DMS79 (cell line): ENCODE measurements at regions not wholly inside any gene's neighbourhood (a gene's known extent, or its start where the extent isn't known, plus 50 kb on each side); places are given as distances from the start of the nearest gene placed in this dataset.

Experiments
- DNase-seq: peaks from one replicate; lab custom pipeline; 2025; lab: John Stamatoyannopoulos, UW

DNA sequence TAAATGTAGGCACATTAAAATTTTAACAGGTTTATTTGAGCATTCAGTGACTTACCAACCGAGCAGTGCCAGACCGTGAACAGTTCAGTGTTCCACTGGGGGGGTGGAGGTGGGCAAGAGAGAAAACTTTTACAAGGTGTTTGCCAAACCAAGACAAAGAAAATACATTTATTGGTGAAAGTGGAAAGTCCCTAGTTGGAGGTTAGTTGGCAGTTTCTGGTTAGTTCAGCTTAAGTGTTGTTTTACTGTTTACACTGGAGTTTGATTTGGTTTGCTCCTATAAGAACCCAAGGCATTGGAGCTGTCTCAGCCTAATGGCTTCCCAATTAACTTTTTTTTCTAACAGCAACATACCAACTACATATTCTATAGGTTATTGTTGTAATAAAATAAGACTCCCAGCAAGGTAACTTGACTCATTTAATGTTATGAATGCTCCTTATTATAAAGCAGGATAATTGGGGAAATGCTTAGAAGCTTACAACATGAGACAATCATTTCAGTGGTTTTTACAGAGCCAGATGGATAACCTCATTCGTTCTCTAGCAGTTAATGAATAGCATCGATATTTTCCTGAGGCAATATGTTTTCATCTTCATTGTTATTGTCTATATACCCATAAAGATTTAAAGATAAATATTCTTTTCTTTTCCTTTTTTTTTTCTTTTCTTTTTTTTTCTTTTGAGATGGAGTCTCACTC is 115.8 kb downstream of the ETNK1 start:
- no peak for DNase-seq

GRCh38 chr12:22743700-22744099 is 118.7 kb downstream of the ETNK1 start:
- no peak for DNase-seq

DNA sequence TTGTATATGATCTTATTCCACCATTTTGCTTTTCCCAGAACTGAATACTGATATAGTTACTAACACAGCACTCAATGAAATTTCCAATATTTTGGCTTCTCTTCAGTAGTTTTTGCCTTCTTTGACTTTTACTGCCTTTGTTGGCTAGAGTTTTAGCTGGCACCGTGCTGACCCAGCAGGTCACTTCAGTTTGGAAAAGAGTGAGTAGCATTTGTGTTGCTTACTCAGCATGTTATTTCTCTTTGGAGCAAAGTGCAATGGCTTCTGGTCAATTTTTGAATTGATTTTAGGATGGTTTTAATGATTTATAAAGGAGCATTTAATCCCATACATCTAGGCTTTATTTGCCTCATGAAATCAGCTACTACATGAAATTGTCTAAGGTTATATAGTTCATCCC is 119.2 kb downstream of the ETNK1 start:
- DNase-seq, result no peak

DNA sequence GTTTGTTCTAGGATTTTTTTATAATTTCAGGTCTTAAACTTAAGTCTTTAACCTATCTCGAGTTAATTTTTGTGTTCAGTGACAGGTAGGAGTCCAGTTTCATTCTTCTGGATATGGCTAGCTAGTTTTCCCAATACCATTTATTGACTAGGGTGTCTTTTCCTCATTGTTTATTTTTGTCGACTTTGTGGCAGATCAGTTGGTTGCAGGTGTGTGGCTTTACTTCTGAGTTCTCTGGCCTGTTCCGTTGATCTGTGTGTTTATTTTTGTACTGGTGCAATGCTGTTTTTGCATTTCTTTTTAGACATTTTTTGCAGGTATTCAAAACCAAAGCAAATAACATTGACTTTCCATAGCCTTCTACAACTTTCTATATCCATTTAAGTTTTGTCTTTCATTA is 121.7 kb downstream of the ETNK1 start:
- DNase-seq, result no peak

- DNase-seq, result no peak
Measured at GRCh38 chr12:22755629-22756028, 130.7 kb downstream of the ETNK1 start.

DNA sequence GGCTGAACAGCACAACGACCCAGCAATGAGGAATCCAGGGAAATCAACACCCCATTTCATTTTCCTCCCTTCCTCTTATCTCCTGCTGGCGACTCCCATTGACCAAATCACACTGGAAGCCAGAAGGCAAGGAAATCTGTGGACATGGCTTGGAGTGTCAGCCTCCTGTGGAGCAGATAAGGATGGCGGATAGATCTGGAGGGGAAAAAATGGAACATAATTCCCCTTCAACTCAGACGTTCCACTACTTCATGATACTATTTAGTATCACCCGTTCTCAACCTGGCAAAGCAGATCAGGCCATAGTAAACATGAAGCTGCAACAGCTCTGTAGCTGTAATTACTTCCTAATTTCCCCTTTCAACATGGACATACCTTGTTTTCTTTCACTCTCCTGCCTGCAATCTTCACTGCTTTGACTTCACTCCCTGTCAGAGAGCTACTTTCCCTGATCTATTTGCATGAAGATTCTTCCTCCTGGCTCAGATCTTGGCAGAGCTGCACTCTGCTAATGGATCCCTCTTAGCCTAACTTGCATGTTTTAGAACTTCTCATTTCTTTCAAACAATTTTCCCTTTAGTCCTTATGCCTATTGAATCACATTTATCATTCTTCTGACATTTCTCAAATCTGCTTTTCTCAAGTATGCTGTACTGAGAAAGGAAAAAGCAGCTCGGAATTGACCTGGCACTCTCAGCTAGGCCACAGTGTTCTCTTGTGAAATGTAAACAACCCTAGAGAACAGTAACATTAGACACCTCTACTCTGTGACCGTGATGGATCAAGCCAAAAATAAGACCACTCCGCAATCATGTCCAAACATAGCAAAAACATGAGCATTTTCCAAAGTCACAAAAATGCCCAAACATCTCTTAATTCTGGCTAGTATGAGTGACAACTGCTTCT is 135.1 kb downstream of the ETNK1 start:
- no peak for DNase-seq

DNA sequence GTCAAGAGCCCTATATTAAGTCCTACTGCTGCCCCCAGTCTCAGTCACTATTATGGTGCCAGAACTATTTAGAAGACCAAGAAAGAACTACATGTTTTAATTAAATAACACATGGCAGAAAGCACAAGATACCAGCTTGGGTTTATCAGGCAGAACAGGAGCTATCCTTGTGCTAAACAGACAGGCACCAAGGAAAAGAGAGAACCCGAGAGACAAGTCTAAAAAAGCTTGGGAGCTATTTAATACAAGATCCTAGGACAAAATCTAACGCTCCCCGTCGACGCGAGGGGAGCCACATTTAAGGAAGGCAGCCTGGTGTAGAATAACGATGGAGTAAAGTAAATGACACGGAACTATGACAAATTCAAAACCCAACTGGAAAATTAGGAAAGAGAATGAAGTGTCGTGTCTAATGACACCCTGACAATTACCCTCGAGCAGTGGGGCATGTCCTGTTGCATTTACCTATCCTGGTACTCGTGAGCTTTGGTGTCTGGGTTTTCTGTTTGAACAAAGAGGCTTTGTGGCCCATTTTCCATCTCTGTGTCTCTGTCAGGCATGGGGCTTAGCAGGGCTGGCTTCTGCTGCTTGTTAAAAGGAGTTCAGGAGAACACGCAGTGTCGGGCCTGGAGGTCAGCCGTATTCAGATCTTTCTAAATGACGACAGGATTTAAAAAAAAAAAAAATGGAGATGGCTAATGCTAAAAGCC is 140.6 kb downstream of the ETNK1 start:
- DNase-seq, result no peak

GRCh38 chr12:22766911-22767420 is 142.0 kb downstream of the ETNK1 start:
- DNase-seq, result no peak

DNA sequence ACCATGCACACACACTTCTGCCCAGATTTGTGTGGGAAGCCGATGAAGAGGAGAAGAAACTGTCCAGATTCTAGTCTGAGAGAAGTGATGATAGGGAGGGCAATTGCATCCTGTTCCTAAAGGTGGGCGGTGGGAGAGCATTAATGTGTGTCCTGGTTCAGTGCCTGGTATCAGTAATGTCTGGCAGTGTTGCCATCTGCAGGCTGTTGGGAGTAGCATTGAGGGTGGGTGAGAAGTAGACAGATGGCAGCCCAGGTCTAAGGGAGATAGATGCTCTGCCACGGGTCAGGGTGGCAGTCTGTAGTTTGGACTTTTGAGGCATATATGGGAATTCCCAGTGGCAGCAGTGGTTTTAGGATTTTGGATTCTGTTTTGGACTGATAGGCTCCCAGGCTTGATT is 156.4 kb downstream of the ETNK1 start:
- DNase-seq, result no peak

GRCh38 chr12:22787557-22787956 is 162.6 kb downstream of the ETNK1 start:
- DNase-seq, result no peak

DNA sequence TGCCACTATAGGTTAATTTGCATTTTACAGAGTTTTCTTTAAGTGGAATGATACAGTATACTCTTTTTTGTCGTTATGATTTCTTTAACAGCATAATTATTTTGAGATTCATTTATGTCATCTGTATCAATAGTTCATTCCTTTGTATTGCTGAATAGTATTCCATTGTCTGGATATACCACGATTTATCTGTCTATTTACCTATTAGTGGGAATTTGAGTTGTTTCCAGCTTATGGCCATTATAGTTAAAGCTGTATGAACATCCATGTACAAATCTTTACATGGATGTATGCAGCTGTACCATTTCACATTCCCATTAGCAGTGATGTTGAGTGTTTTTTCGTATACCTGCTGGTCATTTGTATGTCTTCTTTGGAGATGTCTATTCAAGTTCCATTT is 163.9 kb downstream of the ETNK1 start:
- no peak for DNase-seq

- no peak for DNase-seq
Measured at GRCh38 chr12:22792138-22792537, 167.2 kb downstream of the ETNK1 start.

DNA sequence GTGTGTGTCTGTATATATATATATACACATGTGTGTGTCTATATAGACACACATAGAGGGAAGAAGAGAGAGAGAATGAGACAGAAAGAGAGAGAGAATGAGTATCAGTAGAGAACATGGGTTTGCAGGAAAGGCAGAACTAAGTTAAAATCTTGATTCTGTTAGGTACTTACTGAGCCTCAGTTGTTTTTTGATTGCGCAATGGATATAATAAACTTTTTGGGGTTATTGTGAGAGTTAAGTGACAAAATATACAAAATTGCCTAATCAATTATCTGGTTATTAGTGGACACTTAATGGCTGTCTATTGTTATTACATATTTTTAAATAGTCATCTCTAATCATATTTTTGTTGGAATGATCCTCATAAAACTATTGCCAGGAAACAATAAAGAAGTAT is 169.0 kb downstream of the ETNK1 start:
- DNase-seq, result no peak

DNA sequence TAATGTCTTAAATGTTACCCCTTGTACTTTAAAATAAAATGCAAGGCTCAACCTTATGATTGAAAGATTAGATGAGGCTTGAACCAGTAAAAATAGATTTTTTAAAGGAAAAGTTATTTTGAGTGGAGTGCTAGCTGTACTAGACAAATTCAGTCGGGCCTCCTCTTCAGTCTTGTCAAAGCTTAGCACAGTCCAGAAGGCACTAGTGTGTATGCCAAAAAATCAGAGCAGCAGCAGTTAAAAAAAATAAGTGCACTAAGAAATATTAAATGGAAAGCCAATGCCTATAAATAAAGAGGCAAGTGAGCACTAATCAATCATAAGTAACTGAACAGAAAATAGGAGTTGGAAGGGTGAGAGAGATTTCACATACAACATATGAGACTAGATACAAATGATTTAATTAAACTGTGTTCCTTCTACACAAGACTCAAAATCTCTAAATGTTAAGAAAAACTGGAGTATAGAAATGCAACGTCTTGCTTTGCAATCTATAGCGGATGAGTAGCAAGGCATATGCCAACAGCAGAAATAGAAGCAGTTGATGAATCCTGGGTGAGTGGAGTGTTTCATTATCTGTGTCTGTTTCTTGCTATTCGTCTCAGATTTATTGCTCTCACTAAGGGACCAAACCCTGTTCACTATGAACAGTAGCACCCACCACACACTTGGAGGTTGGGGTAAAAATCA is 172.1 kb downstream of the ETNK1 start:
- no peak for DNase-seq

DNA sequence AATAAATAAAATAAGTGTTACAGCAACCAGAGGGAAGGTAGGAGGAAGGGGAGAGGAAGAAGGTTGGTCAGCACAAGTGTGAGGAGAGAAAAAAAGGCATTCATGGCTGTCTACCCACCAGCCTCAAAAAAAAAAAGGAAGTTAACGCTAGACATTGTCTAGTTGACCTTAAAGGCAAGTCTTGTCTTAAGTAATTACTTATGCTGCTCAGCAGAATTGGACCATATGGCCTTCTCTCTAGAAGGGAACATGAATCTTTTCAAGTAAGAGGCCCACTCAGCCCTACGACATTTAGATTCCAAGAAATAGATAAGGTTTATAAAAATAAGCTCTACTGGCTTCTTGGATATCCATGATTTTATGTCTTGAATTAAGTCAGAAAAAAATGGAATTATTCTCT is 172.7 kb downstream of the ETNK1 start:
- DNase-seq, result no peak

DNA sequence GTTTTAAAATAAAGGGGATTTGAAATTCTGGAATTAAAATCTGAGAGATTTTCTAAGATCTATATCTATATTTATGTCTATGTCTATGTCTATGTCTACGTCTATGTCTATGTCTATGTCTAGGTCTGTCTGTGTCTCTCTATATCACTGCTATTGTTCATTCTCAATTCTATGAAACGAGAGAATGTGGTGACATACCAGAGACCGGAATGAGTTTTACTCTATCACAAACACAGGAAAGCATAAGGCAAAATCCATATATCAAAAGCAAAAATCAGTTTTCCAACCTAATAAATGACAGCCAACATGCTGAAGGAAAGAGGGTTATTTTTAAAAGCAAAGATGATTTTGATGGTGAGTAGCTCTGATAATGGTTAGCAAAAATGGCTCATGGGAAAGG is 173.1 kb downstream of the ETNK1 start:
- no peak for DNase-seq

DNA sequence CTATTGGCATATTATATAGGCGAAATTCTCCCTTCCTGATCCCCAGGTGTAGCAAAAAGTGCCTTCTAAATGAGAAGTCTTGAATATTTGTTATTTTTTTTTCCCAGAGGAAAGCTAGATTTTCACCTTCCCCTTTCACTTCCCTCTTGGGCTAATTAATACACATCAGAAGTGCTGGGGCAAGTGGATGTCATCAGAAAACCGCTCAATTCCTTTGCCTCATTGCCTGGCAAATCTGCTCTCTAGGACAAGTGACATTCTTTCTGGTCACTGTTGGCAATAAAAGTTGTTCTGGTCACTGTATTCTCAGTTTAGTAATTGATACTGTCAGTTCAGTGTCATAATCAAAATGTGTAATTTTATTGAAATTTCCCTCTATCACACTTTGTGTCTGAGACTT is 174.5 kb downstream of the ETNK1 start:
- DNase-seq, result no peak

GRCh38 chr12:22800332-22800731 is 175.4 kb downstream of the ETNK1 start:
- DNase-seq, result no peak

DNA sequence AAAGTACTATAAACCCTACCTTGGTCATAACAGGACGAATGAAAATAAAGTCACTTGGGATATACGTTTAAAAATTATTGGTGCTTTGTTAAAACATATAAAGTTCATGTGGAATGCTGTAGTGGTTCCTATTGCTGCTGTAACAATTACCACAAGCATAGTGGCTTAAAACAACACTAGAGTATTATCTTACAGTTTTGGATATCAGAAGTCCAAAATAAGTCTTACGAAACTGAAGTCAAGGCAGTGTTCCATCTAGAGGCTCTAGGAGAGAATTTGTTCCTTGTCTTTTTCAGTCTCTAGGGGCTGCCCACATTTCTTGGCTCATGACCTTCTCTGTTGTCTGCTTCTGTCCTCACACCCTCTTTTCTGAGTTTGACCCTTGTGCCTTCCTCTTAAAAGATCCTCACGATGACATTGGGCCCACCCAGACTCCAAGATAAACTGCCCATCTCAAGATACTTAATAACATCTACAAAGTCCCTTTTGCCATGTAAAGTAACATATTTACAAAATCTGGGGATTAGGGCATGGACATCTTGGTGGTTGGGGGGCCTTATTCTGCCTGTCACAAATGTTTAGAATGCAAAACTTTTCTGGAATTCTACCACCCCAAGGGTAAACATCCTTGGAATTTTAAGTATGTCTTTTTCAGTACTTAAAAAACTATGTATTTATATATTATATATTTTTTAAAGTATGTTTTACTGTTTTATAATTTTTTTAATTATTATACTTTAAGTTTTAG is 178.1 kb downstream of the ETNK1 start:
- no peak for DNase-seq

- no peak for DNase-seq
Measured at GRCh38 chr12:22803725-22804124, 178.8 kb downstream of the ETNK1 start.

GRCh38 chr12:22808860-22809259 is 183.9 kb downstream of the ETNK1 start:
- DNase-seq, result no peak
